ENCODE measurements at regions not wholly inside any gene's neighbourhood (a gene's known extent, or its start where the extent isn't known, plus 50 kb on each side); places are given as distances from the start of the nearest gene placed in this dataset.
"Not testable (repeated sequence)": the region's sequence is repeated elsewhere in the genome, so short reads cannot be mapped to it uniquely, and the experiment has no call there.

- TF ChIP-seq CTCF (IDR thresholded peaks at IDR 0.05; ENCODE audit: insufficient read depth, low read length, poor library complexity, severe bottlenecking); EZH2phosphoT487 (conservative IDR thresholded peaks at IDR 0.05; ENCODE audit: low read length): not testable (repeated sequence)
Measured at GRCh38 chr14:27817746-27818430, 948.7 kb upstream of the FOXG1 start.

Data from SU-DHL-6 (cell line).